Type B pancreatic cell (in vitro differentiated cells): ENCODE measurements at regions not wholly inside any gene's neighbourhood (a gene's known extent, or its start where the extent isn't known, plus 50 kb on each side); places are given as distances from the start of the nearest gene placed in this dataset.

Experiments used
- DNase-seq: peaks from one replicate; pipeline ENCODE4 v3.0.0; 2021; ENCODE audit warnings: mixed read lengths; ENCODE audit not compliant: unreplicated experiment; ENCODE audit errors: extremely low spot score
- H3K27ac Mint-ChIP-seq: 2 replicates; pipeline ENCODE4 v1.8.0; 2021; ENCODE audit warnings: mild to moderate bottlenecking, mixed read lengths
- H3K27me3 Mint-ChIP-seq: 2 replicates; pipeline ENCODE4 v1.8.0; 2021; ENCODE audit warnings: mixed read lengths
- H3K36me3 Mint-ChIP-seq: 2 replicates; pipeline ENCODE4 v1.8.0; 2021; ENCODE audit warnings: mixed read lengths
- H3K4me1 Mint-ChIP-seq: one replicate; pipeline ENCODE4 v1.8.0; 2021; ENCODE audit warnings: mixed read lengths; ENCODE audit not compliant: unreplicated experiment
- H3K4me3 Mint-ChIP-seq: 2 replicates; pipeline ENCODE4 v1.8.0; 2021; ENCODE audit warnings: mild to moderate bottlenecking, mixed read lengths
- H3K9me3 Mint-ChIP-seq: 2 replicates; pipeline ENCODE4 v1.8.0; 2021; ENCODE audit warnings: mixed read lengths
- TF ChIP-seq, protein P1 (sequence below): fragments of 200-600 bp; sonication (generic); conservative IDR thresholded peaks from 2 replicates; pipeline ENCODE4 v1.5.0; 2021; ENCODE audit warnings: antibody characterized with exemption, mild to moderate bottlenecking

- TF ChIP-seq, protein P1, sequence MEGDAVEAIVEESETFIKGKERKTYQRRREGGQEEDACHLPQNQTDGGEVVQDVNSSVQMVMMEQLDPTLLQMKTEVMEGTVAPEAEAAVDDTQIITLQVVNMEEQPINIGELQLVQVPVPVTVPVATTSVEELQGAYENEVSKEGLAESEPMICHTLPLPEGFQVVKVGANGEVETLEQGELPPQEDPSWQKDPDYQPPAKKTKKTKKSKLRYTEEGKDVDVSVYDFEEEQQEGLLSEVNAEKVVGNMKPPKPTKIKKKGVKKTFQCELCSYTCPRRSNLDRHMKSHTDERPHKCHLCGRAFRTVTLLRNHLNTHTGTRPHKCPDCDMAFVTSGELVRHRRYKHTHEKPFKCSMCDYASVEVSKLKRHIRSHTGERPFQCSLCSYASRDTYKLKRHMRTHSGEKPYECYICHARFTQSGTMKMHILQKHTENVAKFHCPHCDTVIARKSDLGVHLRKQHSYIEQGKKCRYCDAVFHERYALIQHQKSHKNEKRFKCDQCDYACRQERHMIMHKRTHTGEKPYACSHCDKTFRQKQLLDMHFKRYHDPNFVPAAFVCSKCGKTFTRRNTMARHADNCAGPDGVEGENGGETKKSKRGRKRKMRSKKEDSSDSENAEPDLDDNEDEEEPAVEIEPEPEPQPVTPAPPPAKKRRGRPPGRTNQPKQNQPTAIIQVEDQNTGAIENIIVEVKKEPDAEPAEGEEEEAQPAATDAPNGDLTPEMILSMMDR: no peak
- H3K27ac Mint-ChIP-seq: no peak overlapping the region
- H3K27me3 Mint-ChIP-seq: peaks cover 44% of the 10 kb centered on the region
Measured at GRCh38 chr17:79521225-79521624, 89.6 kb downstream of the RBFOX3 start.

GRCh38 chr17:79520167-79521165 is 90.4 kb downstream of the RBFOX3 start:
- no peaks in the 10 kb centered on the region for H3K36me3 Mint-ChIP-seq
- TF ChIP-seq, protein P1: no peak
- peaks cover 27% of the 10 kb centered on the region for H3K4me1 Mint-ChIP-seq
- no peak for DNase-seq
- no peaks in the 10 kb centered on the region for H3K9me3 Mint-ChIP-seq
- no peak overlapping the region for H3K27ac Mint-ChIP-seq
- H3K27me3 Mint-ChIP-seq: peaks cover 44% of the 10 kb centered on the region
- no peak overlapping the region for H3K4me3 Mint-ChIP-seq

More at GRCh38 chr17:79521225-79521624, 89.6 kb downstream of the RBFOX3 start:
- Mint-ChIP-seq H3K36me3 (no peaks in the 10 kb centered on the region), H3K4me3 (no peak overlapping the region), H3K9me3 (no peaks in the 10 kb centered on the region), H3K4me1 (peaks cover 21% of the 10 kb centered on the region)
- DNase-seq: no peak

DNA sequence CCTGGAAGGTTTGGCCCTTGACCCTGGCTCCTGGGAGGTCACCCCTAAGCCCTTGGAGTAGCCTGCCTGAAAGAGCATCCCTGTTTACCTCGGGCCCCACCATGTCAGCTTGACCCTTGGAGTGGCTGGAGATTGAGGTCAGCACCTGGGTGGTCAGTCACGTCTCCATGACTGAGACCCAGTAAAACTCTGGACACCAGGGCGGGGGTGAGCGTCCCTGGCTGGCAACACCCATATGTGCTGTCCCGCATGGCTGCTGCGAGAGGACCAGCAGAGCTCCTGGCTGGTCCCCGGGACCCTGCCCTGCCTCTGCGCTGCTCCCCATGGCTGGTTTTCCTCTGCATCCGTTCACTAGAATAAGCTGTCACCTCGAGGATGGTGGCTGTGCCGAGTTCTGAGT is 91.2 kb downstream of the RBFOX3 start:
- H3K27me3 Mint-ChIP-seq: peaks cover 40% of the 10 kb centered on the region
- H3K36me3 Mint-ChIP-seq: no peaks in the 10 kb centered on the region
- H3K9me3 Mint-ChIP-seq: no peaks in the 10 kb centered on the region
- no peak for DNase-seq
- TF ChIP-seq, protein P1: no peak
- H3K4me1 Mint-ChIP-seq: peaks cover 27% of the 10 kb centered on the region
- no peak overlapping the region for H3K27ac Mint-ChIP-seq
- no peak overlapping the region for H3K4me3 Mint-ChIP-seq

DNA sequence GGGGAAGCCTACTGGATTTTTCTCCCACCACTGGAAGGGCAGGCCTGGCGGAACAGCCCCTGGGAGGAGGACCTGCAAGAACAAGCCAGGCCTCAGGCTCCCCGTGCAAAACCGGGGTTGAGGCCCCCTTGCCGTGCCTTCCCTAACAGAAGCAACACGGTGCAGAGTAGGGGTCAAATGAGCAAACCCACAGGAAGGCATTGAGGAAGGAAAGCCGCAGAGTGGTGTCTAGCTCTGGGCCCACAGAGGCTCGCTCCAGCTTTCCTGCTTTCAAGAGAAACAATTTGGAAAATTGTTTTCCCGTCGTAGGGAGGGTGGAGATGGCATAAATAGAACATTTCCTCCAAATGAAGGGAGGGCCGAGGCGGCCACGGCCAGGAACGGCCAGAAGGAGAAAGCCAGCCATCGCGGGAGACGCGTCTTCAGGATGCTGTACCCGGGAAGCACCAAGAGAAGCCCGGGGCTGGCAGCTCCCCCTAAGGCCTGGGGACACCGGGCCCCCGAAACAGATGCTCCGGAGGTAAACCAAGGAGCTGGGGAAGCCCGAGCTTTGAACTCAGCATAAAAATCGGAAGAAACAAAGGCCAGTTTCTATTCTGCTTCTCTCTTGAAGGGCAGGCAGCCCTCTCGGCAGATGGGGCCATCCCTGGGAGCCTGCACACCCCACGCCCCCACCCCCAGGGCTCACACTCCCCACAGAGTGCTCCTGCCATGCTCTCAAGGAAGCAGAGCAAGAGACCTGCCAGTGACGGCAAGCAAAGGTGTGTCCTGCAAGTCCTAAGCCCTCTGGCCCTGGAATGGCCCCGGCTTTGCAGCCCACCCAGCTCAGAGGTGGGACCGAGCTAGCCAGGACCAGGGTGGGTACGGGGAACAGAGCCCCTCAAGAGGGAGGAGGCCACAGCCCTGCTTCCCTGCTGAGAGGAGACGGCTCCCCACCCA is 92.0 kb downstream of the RBFOX3 start:
- no peaks in the 10 kb centered on the region for H3K9me3 Mint-ChIP-seq
- no peak overlapping the region for H3K4me3 Mint-ChIP-seq

More for the DNA sequence above, 92.0 kb downstream of the RBFOX3 start:
- DNase-seq: no peak
- Mint-ChIP-seq H3K36me3 (no peaks in the 10 kb centered on the region), H3K27me3 (peaks cover 32% of the 10 kb centered on the region), H3K27ac (no peak overlapping the region), H3K4me1 (peaks cover 23% of the 10 kb centered on the region)
- TF ChIP-seq, protein P1: no peak
